ENCODE measurements at regions not wholly inside any gene's neighbourhood (a gene's known extent, or its start where the extent isn't known, plus 50 kb on each side); places are given as distances from the start of the nearest gene placed in this dataset.

DNA sequence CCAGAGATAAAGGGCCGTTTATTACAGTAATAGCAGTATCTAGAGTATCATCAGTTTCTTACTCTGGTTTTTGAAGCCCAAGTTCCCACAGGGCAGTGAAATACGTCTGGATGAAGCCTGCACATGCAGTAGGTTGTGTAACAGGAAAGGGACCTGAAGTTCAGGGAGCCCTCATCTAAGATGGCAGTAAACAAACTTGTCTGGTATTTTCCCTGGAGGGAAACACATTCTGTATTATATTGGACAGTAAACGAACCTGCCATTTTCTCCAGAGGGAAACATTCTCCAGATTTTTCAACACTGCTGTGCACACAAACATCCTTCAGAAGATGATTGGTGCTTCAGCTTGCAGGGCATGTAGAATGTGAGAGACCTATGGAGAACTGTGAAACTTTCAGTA is 189.9 kb downstream of the TFEC start:
- Histone ChIP-seq H3K27ac (no peak overlapping the region), H3K4me3 (no peak overlapping the region), H3K9me3 (no peaks in the 10 kb centered on the region), H3K4me1 (no peaks in the 10 kb centered on the region), H3K36me3 (no peaks in the 10 kb centered on the region), H3K27me3 (no peaks in the 10 kb centered on the region)
- TF ChIP-seq, protein P1, sequence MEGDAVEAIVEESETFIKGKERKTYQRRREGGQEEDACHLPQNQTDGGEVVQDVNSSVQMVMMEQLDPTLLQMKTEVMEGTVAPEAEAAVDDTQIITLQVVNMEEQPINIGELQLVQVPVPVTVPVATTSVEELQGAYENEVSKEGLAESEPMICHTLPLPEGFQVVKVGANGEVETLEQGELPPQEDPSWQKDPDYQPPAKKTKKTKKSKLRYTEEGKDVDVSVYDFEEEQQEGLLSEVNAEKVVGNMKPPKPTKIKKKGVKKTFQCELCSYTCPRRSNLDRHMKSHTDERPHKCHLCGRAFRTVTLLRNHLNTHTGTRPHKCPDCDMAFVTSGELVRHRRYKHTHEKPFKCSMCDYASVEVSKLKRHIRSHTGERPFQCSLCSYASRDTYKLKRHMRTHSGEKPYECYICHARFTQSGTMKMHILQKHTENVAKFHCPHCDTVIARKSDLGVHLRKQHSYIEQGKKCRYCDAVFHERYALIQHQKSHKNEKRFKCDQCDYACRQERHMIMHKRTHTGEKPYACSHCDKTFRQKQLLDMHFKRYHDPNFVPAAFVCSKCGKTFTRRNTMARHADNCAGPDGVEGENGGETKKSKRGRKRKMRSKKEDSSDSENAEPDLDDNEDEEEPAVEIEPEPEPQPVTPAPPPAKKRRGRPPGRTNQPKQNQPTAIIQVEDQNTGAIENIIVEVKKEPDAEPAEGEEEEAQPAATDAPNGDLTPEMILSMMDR (IDR thresholded peaks at IDR 0.05): no peak
- no peak for TF ChIP-seq POLR2A (IDR thresholded peaks at IDR 0.05)
- intact Hi-C loops (cut with DNase I; ENCODE audit: low total_unique reads): no loop called here
- no peak for DNase-seq

- DNase-seq: no peak
- TF ChIP-seq, protein P1 (IDR thresholded peaks at IDR 0.05): no peak
- no peak for TF ChIP-seq POLR2A (IDR thresholded peaks at IDR 0.05)
- intact Hi-C loops (cut with DNase I; ENCODE audit: low total_unique reads): no loop called here
- no peak overlapping the region for H3K27ac ChIP-seq
- H3K9me3 ChIP-seq: no peaks in the 10 kb centered on the region
- no peaks in the 10 kb centered on the region for H3K4me1 ChIP-seq
- no peak overlapping the region for H3K4me3 ChIP-seq
- H3K27me3 ChIP-seq: no peaks in the 10 kb centered on the region
- H3K36me3 ChIP-seq: no peaks in the 10 kb centered on the region
Measured at GRCh38 chr7:115838829-115839228, 191.7 kb downstream of the TFEC start.

DNA sequence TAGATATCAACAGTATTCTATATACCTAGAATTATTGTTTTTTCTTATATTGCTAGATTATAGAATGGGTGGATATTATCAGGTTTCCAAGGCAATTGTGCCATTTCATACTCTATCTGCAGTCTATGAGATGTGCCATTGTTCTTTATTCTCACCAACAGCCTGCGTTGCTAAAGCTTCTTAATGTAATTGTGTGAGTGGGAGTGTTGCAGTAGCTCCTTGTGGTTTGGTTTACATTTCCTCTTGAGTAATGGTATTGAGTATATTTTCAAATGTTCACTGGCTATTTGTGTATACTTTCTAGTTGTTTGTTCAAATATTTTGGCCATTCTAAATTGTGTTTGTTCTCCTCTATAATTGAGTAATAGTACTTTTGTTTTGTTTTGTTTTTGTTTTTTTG is 199.2 kb downstream of the TFEC start:
- H3K4me3 ChIP-seq: no peak overlapping the region
- no peaks in the 10 kb centered on the region for H3K36me3 ChIP-seq
- intact Hi-C loops (cut with DNase I; ENCODE audit: low total_unique reads): no loop called here
- no peaks in the 10 kb centered on the region for H3K9me3 ChIP-seq
- TF ChIP-seq, protein P1 (IDR thresholded peaks at IDR 0.05): no peak
- no peak for TF ChIP-seq POLR2A (IDR thresholded peaks at IDR 0.05)
- DNase-seq: no peak
- H3K27ac ChIP-seq: no peak overlapping the region
- H3K27me3 ChIP-seq: no peaks in the 10 kb centered on the region
- H3K4me1 ChIP-seq: no peaks in the 10 kb centered on the region

GRCh38 chr7:115827305-115828045 is 203.1 kb downstream of the TFEC start:
- Histone ChIP-seq H3K36me3 (no peaks in the 10 kb centered on the region), H3K4me1 (no peaks in the 10 kb centered on the region), H3K27me3 (no peaks in the 10 kb centered on the region), H3K4me3 (no peak overlapping the region), H3K9me3 (no peaks in the 10 kb centered on the region), H3K27ac (no peak overlapping the region)
- TF ChIP-seq POLR2A (IDR thresholded peaks at IDR 0.05): no peak
- TF ChIP-seq, protein P1 (IDR thresholded peaks at IDR 0.05): no peak
- intact Hi-C loops (cut with DNase I; ENCODE audit: low total_unique reads): no loop called here
- no peak for DNase-seq

DNA sequence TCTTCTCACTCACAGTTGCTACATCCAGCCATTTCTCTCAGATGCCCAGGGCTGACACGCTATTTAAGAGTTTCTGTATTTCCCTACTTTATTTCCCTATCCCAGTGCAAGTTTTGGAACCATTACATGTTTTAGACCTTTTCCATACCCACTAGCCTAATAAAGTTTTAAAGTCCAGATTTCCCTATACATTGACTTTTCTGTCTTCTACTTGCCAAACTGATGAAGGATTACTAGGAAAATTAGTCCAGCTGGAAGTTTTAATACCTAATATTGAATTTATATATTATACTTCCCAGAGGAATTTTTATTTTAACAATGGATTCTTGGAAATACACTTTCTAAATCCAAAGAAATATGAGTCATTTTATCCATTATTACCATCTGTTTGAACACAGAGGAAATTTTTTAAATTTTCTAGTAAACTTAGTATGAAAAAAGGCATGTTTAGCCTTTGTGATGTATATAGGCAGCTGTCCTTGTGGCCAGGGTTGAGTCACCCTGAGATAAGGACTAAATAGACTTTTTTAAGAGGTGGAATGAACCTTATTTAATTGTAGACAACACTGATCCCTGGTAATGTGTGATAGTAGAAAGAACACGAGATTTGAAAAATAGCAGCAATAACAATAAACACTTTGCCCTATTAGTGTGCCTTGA is 205.0 kb downstream of the TFEC start:
- no peaks in the 10 kb centered on the region for H3K4me1 ChIP-seq
- no peak for DNase-seq
- no peak overlapping the region for H3K27ac ChIP-seq
- no peaks in the 10 kb centered on the region for H3K27me3 ChIP-seq
- TF ChIP-seq, protein P1 (IDR thresholded peaks at IDR 0.05): no peak
- TF ChIP-seq POLR2A (IDR thresholded peaks at IDR 0.05): no peak
- intact Hi-C loops (cut with DNase I; ENCODE audit: low total_unique reads): no loop called here
- no peaks in the 10 kb centered on the region for H3K9me3 ChIP-seq
- no peak overlapping the region for H3K4me3 ChIP-seq
- no peaks in the 10 kb centered on the region for H3K36me3 ChIP-seq
